Tibial nerve (tissue), 4 donors: ENCODE measurements at regions not wholly inside any gene's neighbourhood (a gene's known extent, or its start where the extent isn't known, plus 50 kb on each side); places are given as distances from the start of the nearest gene placed in this dataset.
A peak's percentile ranks its signal among the peaks of the same experiment; 100 is the strongest.

Source experiments
- CTCF ChIP-seq, 5 experiments: fragments of 200-600 bp in 3 of 5; fragments of 450-650 bp in 2 of 5; sonication (generic) in 3 of 5; IDR thresholded peaks; one replicate each; pipeline ENCODE4 v1.5.1; 2016 to 2019; ENCODE audit warnings: antibody characterized with exemption in 5 of 5, mild to moderate bottlenecking in 3 of 5, moderate library complexity in 2 of 5
- EP300 ChIP-seq, 2 donors: sonication (generic); formaldehyde crosslinking; IDR thresholded peaks; one replicate each; pipeline ENCODE4 v1.6.1; 2017; ENCODE audit warnings: antibody characterized with exemption in 2 of 2, mild to moderate bottlenecking in 1 of 2
- POLR2A ChIP-seq, 2 donors: fragments of 450-650 bp; IDR thresholded peaks; one replicate each; pipeline ENCODE4 v1.6.1; 2017; ENCODE audit warnings: antibody characterized with exemption in 2 of 2, mild to moderate bottlenecking in 2 of 2, moderate library complexity in 2 of 2

DNA sequence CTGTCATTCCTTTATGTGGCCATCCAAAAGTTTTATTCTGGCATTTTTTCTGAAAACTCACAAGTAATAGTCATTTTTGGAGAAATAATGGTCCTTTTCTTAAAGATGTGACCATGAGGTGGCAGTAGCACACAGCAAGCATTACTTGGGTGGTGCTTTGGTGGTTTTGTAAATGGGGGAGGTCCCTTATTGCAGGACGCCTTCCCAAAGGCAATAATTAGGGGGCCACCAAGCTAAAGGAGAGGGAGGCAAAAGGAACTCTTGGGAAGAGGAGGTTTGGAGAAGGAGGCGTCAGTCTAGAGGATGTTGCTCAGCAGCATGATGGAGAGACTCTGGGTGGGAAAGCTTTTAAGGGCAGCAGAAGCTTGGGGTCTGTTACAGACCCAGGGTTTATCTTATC is 422.6 kb upstream of the MMS22L start:
- peak in 2 of 5 experiments; percentile 10 to 22 for TF ChIP-seq CTCF (IDR thresholded peaks at IDR 0.05)
- no peak for TF ChIP-seq POLR2A (IDR thresholded peaks at IDR 0.05)
- no peak for TF ChIP-seq EP300 (IDR thresholded peaks at IDR 0.05)
